Endothelial cell of umbilical vein (primary cell): ENCODE measurements at regions not wholly inside any gene's neighbourhood (a gene's known extent, or its start where the extent isn't known, plus 50 kb on each side); places are given as distances from the start of the nearest gene placed in this dataset.

Source experiments
- BruUV-seq: library from RNA; stranded (reverse); fragments of 400-500 nt; replicated peaks from 2 replicates; lab custom pipeline; 2021; lab: Mats Ljungman, UMichigan
- CTCF ChIA-PET: fragments of 300-600, 350-600 bp; sonication (Branson Sonifier 250); formaldehyde crosslinking; loops from one replicate; lab custom pipeline; 2021; ENCODE audit warnings: antibody characterized with exemption, inconsistent platforms; lab: Charles Lee
- POLR2A ChIA-PET: fragments of 300-600, 350-600 bp; sonication (Branson Sonifier 250); formaldehyde crosslinking; loops from one replicate; lab custom pipeline; 2021; ENCODE audit warnings: antibody characterized with exemption, inconsistent platforms; lab: Charles Lee
- DNase-seq: peaks from one replicate; pipeline ENCODE4 v3.0.0-alpha.2; 2011; ENCODE audit warnings: low read depth, low spot score
- FAIRE-seq: peaks from 2 replicates; lab custom pipeline; 2011; peaks lifted over from hg19 to GRCh38; lab: Jason Lieb, UNC
- H2AFZ ChIP-seq: 2 replicates; pipeline ENCODE4 v1.6.0; 2012; ENCODE audit warnings: low read depth, low read length, control low read depth, inconsistent platforms
- H3K27ac ChIP-seq: 2 replicates; pipeline ENCODE4 v1.5.1; 2011; ENCODE audit warnings: low read depth, mild to moderate bottlenecking, control low read depth, low read length, moderate library complexity; ENCODE audit not compliant: insufficient read depth
- H3K27me3 ChIP-seq, 2 experiments: 2 replicates each; pipeline versions ENCODE4 v1.6.0 to v1.6.1; 2011; ENCODE audit warnings: low read length in 2 of 2, mixed read lengths in 1 of 2; ENCODE audit not compliant: control insufficient read depth in 2 of 2, insufficient read depth in 2 of 2
- H3K36me3 ChIP-seq, 2 experiments: 2 replicates in 1 of 2; 3 replicates in 1 of 2; pipeline ENCODE4 v1.5.1; 2011; ENCODE audit warnings: low read length in 2 of 2, mild to moderate bottlenecking in 1 of 2, moderate library complexity in 1 of 2; ENCODE audit not compliant: control insufficient read depth in 2 of 2, insufficient read depth in 2 of 2; ENCODE audit errors: extremely low read depth in 1 of 2
- H3K4me1 ChIP-seq: 3 replicates; pipeline ENCODE4 v1.5.1; 2011; ENCODE audit warnings: mild to moderate bottlenecking, low read length; ENCODE audit not compliant: control insufficient read depth, insufficient read depth; ENCODE audit errors: extremely low read depth
- H3K4me2 ChIP-seq: 2 replicates; pipeline ENCODE4 v1.6.1; 2011; ENCODE audit warnings: low read length, control low read depth, mixed read lengths; ENCODE audit not compliant: insufficient read depth
- H3K4me3 ChIP-seq, 3 experiments: fragments of 200-600 bp in 1 of 3; sonication (generic), shearing (Covaris generic) in 1 of 3; replicated peaks in 1 of 3; 2 replicates each; pipeline ENCODE4 v1.5.1; 2011 to 2016; ENCODE audit warnings: control low read depth in 3 of 3, low read length in 3 of 3, mild to moderate bottlenecking in 2 of 3, inconsistent platforms in 1 of 3, low read depth in 1 of 3, moderate library complexity in 1 of 3; ENCODE audit not compliant: insufficient read depth in 1 of 3
- H3K79me2 ChIP-seq: 2 replicates; pipeline ENCODE4 v1.6.0; 2012; ENCODE audit warnings: low read length, inconsistent platforms; ENCODE audit not compliant: control insufficient read depth, insufficient read depth
- H3K9ac ChIP-seq: replicated peaks from 2 replicates; pipeline ENCODE3; 2011; ENCODE audit warnings: low read length, control low read depth; ENCODE audit not compliant: insufficient read depth; ENCODE audit errors: extremely low read depth
- H3K9me1 ChIP-seq: replicated peaks from 3 replicates; pipeline ENCODE4 v1.6.0; 2011; ENCODE audit warnings: mild to moderate bottlenecking, low read length; ENCODE audit not compliant: control insufficient read depth, insufficient read depth; ENCODE audit errors: extremely low read depth
- H3K9me3 ChIP-seq: replicated peaks from 2 replicates; pipeline ENCODE4 v1.5.1; 2012; ENCODE audit warnings: low read length, inconsistent platforms; ENCODE audit not compliant: control insufficient read depth, insufficient read depth
- H4K20me1 ChIP-seq: replicated peaks from 2 replicates; pipeline ENCODE3; 2011; ENCODE audit warnings: mild to moderate bottlenecking, low read length; ENCODE audit not compliant: control insufficient read depth, insufficient read depth; ENCODE audit errors: extremely low read depth
- EZH2 ChIP-seq: IDR thresholded peaks from 2 replicates; pipeline ENCODE4 v1.6.1; 2012; ENCODE audit warnings: borderline replicate concordance, low read depth, mild to moderate bottlenecking, moderate library complexity, low read length, inconsistent platforms; ENCODE audit not compliant: severe bottlenecking
- FOS ChIP-seq: IDR thresholded peaks from 2 replicates; pipeline ENCODE4 v1.6.1; 2011; ENCODE audit warnings: mild to moderate bottlenecking, low read length, moderate library complexity, borderline replicate concordance; ENCODE audit not compliant: insufficient read depth
- GATA2 ChIP-seq: IDR thresholded peaks from 2 replicates; pipeline ENCODE4 v1.7.0; 2011; ENCODE audit warnings: low read depth, mild to moderate bottlenecking, moderate library complexity, mixed read lengths, low read length; ENCODE audit not compliant: insufficient read length, insufficient read depth
- JUN ChIP-seq: IDR thresholded peaks from 2 replicates; pipeline ENCODE4 v1.6.1; 2011; ENCODE audit warnings: borderline replicate concordance, low read depth; ENCODE audit not compliant: insufficient read length, insufficient read depth
- MYC ChIP-seq: IDR thresholded peaks from one replicate; pipeline ENCODE4 v1.6.1; 2011; ENCODE audit warnings: mild to moderate bottlenecking, low read depth, low read length
- POLR2A ChIP-seq: IDR thresholded peaks from 2 replicates; pipeline ENCODE4 v1.6.1; 2012; ENCODE audit warnings: low read depth, mild to moderate bottlenecking, control low read depth, low read length
- POLR2AphosphoS5 ChIP-seq: IDR thresholded peaks from 2 replicates; pipeline ENCODE4 v1.6.1; 2012; ENCODE audit warnings: low read depth, mild to moderate bottlenecking, control low read depth, low read length, moderate library complexity; ENCODE audit not compliant: insufficient read depth
- dilution Hi-C: fragments of 300-500 bp; cut with MboI; formaldehyde crosslinking; loops from one replicate; pipeline ENCODE4 v1.15.0; 2019; ENCODE audit warnings: low sequenced_read_pairs; ENCODE audit not compliant: extremely low pct_ligation_motif_present
- intact Hi-C: fragments of 100-400 bp; cut with micrococcal nuclease; formaldehyde crosslinking; loops from one replicate; pipeline ENCODE4 v1.10.0; 2022
- TF ChIP-seq, protein P1 (sequence below): IDR thresholded peaks from 2 replicates; pipeline ENCODE4 v1.6.1; 2011; ENCODE audit not compliant: insufficient read depth, insufficient read length
- TF ChIP-seq, protein P2 (sequence below), 2 donors: IDR thresholded peaks; 1 replicate in 1 of 2; 2 replicates in 1 of 2; pipeline ENCODE4 v1.5.1; 2011; ENCODE audit warnings: low read length in 2 of 2, mild to moderate bottlenecking in 2 of 2, moderate library complexity in 2 of 2, control low read depth in 1 of 2, inconsistent platforms in 1 of 2, low read depth in 1 of 2; ENCODE audit not compliant: insufficient read depth in 1 of 2; ENCODE audit errors: extremely low read depth in 1 of 2

DNA sequence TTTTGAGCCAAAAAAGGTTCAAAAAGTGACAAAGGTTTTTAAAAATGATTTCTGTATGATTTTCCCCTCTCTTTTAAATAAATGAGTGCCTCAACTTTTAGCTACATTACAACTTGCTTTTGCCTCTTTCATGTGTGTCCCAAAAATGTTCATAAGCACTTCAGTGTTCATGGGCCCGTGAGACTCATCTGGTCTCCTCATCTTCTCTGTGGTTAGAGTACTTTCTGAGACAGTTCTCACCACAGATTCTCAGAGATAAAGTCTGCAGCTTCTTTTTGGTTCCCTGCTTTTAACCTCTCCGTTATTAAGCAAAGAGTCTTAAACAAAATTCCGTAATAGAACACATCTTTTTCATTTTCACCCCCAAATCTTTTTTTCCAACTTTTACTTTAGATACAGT, 156.9 kb downstream of the DLEU7 start:
- Histone ChIP-seq H3K79me2 (no peaks in the 10 kb centered on the region), H3K36me3 (no peaks in the 10 kb centered on the region), H3K4me1 (peaks cover 48% of the 10 kb centered on the region), H3K4me3 (no peak overlapping the region), H3K9me3 (no peaks in the 10 kb centered on the region), H3K27me3 (no peaks in the 10 kb centered on the region), H2AFZ (no peak overlapping the region), H3K9ac (no peak overlapping the region), H4K20me1 (no peaks in the 10 kb centered on the region), H3K4me2 (no peak overlapping the region), H3K9me1 (no peaks in the 10 kb centered on the region), H3K27ac (no peak overlapping the region)
- dilution Hi-C loops (no loop called here), intact Hi-C loops (loop anchor here (10.0 kb wide), 2 partner anchors 562 to 692 kb away; partner anchors contain the start of gene TRIM13)
- POLR2A ChIA-PET = no interaction called here
- TF ChIP-seq POLR2A = no peak
- no peak for TF ChIP-seq EZH2
- no peak for TF ChIP-seq JUN
- no peak for TF ChIP-seq MYC
- TF ChIP-seq, protein P1, sequence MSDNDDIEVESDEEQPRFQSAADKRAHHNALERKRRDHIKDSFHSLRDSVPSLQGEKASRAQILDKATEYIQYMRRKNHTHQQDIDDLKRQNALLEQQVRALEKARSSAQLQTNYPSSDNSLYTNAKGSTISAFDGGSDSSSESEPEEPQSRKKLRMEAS = no peak
- TF ChIP-seq, protein P2, sequence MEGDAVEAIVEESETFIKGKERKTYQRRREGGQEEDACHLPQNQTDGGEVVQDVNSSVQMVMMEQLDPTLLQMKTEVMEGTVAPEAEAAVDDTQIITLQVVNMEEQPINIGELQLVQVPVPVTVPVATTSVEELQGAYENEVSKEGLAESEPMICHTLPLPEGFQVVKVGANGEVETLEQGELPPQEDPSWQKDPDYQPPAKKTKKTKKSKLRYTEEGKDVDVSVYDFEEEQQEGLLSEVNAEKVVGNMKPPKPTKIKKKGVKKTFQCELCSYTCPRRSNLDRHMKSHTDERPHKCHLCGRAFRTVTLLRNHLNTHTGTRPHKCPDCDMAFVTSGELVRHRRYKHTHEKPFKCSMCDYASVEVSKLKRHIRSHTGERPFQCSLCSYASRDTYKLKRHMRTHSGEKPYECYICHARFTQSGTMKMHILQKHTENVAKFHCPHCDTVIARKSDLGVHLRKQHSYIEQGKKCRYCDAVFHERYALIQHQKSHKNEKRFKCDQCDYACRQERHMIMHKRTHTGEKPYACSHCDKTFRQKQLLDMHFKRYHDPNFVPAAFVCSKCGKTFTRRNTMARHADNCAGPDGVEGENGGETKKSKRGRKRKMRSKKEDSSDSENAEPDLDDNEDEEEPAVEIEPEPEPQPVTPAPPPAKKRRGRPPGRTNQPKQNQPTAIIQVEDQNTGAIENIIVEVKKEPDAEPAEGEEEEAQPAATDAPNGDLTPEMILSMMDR (IDR thresholded peaks at IDR 0.05; ENCODE audit: extremely low read depth in 1 of 2, insufficient read depth in 1 of 2, low read depth in 1 of 2, low read length in 2 of 2) = no peak
- TF ChIP-seq POLR2AphosphoS5 = no peak
- no peak for TF ChIP-seq FOS
- TF ChIP-seq GATA2 = no peak
- CTCF ChIA-PET = interaction anchor here (1.6 kb wide), 2 partner anchors 15 to 114 kb away, joined by 3 to 8 read pairs; no protein-coding TSS in a partner anchor
- no peak for DNase-seq
- no TSS peak for BruUV-seq
- no peak for FAIRE-seq
